Retinal pigment epithelial cell (primary cell): ENCODE measurements at regions not wholly inside any gene's neighbourhood (a gene's known extent, or its start where the extent isn't known, plus 50 kb on each side); places are given as distances from the start of the nearest gene placed in this dataset.

Source experiments
- DNase-seq: peaks from one replicate; pipeline ENCODE4 v3.0.0-alpha.2; 2010; ENCODE audit warnings: low read depth
- H3K4me3 ChIP-seq: 2 replicates; pipeline ENCODE4 v1.5.1; 2011; ENCODE audit warnings: mild to moderate bottlenecking, low read length, control low read depth, moderate library complexity
- CTCF ChIP-seq: conservative IDR thresholded peaks from 2 replicates; pipeline ENCODE4 v1.5.1; 2011; ENCODE audit warnings: low read depth, low read length, control low read depth, inconsistent platforms

- H3K4me3 ChIP-seq, result no peak overlapping the region
- DNase-seq, result no peak
These were observed 55.3 kb upstream of the POM121L12 start for GRCh38 chr7:52980129-52980528.

GRCh38 chr7:52973126-52973525 lies 62.3 kb upstream of the POM121L12 start:
- no peak for DNase-seq
- no peak for TF ChIP-seq CTCF
- no peak overlapping the region for H3K4me3 ChIP-seq

More at GRCh38 chr7:52980129-52980528, 55.3 kb upstream of the POM121L12 start:
- TF ChIP-seq CTCF, result no peak

GRCh38 chr7:52962402-52963076 lies 72.9 kb upstream of the POM121L12 start:
- TF ChIP-seq CTCF, result no peak
- no peak for DNase-seq
- no peak overlapping the region for H3K4me3 ChIP-seq

GRCh38 chr7:52961084-52961483 lies 74.3 kb upstream of the POM121L12 start:
- peak; percentile 68 for DNase-seq
- no peak overlapping the region for H3K4me3 ChIP-seq
- no peak for TF ChIP-seq CTCF

- no peak overlapping the region for H3K4me3 ChIP-seq
- TF ChIP-seq CTCF, result no peak
- no peak for DNase-seq
These were observed 75.4 kb upstream of the POM121L12 start for GRCh38 chr7:52959878-52960660.

- DNase-seq, result no peak
- H3K4me3 ChIP-seq, result no peak overlapping the region
- no peak for TF ChIP-seq CTCF
These were observed 76.1 kb upstream of the POM121L12 start for GRCh38 chr7:52959336-52959735.

- no peak for TF ChIP-seq CTCF
- no peak overlapping the region for H3K4me3 ChIP-seq
- DNase-seq, result no peak
These were observed 76.8 kb upstream of the POM121L12 start for GRCh38 chr7:52958621-52959140.
